ENCODE measurements at regions not wholly inside any gene's neighbourhood (a gene's known extent, or its start where the extent isn't known, plus 50 kb on each side); places are given as distances from the start of the nearest gene placed in this dataset.

DNA sequence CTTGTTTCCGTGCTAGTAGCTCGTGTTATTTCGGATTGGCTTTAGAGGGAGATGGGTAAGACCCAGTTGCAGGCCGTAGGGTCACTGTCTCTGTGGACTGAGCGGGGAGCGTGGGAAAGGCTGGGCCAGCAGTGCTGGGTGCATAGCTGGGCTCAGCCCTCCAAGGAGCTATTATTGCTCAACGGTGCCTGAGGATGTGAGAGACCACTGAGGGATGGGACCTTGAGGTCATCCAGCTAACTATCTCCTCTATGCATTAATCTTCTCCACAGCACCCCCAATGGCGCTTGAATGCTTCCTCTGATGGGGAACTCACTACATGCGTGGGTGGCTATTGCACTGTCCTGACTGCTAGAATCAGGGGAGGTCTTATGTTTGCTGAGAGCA is 126.1 kb upstream of the FOXF1 start:
- DNase-seq (ENCODE audit: low read depth) = no peak

DNA sequence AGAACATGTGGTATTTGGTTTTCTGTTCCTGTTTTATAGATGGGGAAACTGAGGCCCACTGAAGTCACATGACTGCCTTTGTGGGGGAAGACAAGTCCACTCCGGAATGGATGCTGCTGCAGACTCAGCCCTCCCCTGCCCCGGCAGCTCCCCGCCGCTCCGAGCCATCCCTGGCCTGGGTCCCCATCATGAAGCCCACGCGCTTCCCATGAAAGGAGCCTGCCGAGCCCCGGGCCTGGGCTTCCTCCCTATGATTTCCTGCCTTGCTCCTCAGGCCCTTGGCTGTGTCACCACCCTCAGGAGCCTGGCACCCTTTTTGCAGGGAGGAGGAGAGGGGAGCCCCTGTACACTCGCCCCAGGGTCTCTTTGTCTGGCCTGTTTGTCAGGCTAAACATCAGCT is 125.3 kb upstream of the FOXF1 start:
- no peak for DNase-seq (ENCODE audit: low read depth)

DNA sequence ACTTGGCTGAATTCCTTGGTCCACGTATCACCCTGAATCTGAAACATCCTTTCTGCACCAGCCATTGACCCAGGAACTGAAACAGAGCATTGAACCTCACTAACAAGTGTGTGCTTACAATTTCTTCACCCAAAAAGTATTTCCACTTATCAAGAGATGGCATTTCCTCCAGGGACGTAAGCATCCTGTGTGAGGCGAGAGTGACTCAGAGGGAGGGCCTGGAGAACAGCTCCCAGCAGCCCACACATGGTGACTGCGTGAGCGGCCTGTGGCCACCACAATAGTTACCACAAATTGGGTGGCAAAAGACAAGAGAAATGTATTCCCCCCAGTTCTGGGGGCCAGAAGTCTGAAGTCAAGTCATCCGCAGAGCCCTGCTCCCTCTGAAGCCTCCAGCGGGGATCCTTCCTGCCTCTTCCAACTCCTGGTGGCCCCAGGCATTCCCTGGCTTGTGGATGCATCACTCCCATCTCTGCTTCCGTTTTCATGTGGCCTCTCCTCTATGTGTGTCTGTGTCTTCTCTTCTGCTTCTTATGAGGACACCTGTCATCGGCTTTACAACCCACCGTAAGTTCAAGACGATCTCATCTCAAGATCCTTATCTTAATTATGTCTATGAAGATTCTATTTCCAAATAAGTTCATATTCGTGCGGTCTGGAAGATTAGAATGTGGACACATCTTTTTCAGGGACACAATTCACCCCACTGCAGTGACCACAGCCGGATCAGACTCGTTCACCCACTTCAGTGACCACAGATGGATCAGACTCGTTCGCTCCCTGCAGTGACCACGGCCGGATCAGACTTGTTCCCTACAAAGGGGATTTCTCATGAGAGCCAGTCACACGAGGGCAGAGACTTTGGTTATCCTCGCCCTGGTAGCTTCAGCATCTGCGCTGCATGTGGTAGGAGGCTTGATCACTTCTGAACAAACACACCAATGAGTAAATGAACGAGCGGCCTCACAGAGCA is 122.6 kb upstream of the FOXF1 start:
- DNase-seq (ENCODE audit: low read depth) = peak; percentile 64

GRCh38 chr16:86388976-86389375 is 121.4 kb upstream of the FOXF1 start:
- DNase-seq (ENCODE audit: low read depth) = no peak

DNA sequence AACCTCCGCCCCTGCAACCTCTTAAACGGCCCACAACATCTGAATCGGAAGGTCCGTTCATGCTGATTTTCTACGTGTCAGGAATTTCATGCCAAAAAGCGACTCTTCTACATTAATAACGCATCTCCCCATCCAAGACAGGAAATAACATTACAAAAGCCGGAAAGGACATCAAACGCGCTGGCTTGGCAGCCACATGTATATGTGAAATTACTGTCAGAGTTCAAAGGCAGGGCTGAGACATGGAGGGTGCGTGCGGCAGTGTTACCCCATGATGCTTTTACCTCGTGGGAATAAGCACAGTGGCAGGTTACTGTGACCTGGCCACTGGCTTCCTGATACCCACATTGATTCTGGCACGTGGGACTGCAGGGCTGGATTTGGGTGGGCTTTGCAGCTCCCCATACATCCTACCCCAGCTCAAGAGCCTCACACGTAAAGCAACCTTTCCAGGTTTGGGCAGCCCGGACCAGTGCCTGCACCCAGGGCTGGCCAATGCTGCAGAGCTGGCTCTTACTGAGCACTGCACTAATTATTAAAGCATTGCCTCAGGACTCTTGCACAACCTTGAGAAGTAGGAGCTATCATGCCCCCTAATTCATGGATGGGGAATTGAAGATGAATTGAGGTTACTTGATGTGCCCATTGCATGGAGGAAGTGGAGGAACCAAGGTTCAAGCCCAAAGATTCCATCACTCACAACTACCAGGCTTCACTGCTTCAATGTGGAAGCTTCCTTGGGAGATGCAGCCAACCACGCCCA is 120.6 kb upstream of the FOXF1 start:
- DNase-seq (ENCODE audit: low read depth) = no peak

- no peak for DNase-seq (ENCODE audit: low read depth)
Observed at GRCh38 chr16:86390335-86390734, 120.0 kb upstream of the FOXF1 start.

GRCh38 chr16:86391486-86391885 is 118.8 kb upstream of the FOXF1 start:
- DNase-seq (ENCODE audit: low read depth) = no peak

DNA sequence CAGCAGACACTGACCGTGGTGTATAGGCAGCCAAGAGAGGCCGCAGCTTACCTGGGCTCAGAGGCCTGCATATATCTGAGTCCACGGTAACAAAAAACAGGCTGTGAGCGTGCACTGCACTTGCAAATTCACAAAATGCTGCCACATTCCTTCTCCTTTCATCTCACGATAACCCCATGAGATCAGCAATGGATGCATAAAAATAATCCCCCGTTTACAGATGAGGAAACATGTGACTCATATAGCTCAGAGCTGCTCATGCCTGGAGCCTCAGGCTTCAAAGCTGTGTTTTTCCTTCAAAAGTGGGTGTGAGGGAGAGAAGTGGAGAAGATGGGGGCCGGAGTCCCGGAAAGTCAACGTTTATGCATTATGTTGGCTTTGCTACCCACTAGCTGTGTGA is 118.3 kb upstream of the FOXF1 start:
- DNase-seq (ENCODE audit: low read depth) = no peak

DNA sequence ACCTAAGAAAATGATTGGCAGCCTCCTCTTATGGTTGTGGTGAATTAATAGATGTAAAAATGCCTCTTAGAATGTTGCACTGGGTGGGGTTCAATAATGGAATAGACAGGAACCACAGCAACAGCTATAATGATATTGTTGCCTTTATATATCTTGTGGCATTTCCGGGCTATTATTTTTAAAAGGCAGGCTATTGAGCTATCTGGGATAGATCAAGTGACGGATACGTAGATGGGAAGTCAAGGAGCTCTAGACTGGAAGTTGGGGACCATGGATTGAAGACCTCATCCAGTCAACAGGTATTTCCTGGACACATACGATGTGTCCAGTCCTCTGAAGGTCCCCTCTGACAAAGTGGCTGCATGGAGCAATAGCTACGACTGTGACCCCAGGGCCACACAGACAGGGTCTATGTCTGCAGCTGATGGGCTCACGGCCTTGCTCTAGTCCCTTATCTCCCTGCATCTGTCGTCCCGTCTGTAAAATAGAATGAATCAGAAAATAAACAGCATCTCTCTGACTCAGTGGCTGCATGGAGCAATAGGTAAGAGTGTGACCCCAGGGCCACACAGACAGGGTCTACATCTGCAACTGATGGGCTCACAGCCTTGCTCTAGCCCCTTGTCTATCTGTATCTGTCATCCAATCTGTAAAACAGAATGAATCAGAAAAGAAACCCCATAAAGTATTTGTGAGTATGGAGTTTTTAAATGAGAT is 117.7 kb upstream of the FOXF1 start:
- DNase-seq (ENCODE audit: low read depth) = no peak

GRCh38 chr16:86393907-86394626 is 116.3 kb upstream of the FOXF1 start:
- no peak for DNase-seq (ENCODE audit: low read depth)

- no peak for DNase-seq (ENCODE audit: low read depth)
Observed at GRCh38 chr16:86395477-86395876, 114.8 kb upstream of the FOXF1 start.

DNA sequence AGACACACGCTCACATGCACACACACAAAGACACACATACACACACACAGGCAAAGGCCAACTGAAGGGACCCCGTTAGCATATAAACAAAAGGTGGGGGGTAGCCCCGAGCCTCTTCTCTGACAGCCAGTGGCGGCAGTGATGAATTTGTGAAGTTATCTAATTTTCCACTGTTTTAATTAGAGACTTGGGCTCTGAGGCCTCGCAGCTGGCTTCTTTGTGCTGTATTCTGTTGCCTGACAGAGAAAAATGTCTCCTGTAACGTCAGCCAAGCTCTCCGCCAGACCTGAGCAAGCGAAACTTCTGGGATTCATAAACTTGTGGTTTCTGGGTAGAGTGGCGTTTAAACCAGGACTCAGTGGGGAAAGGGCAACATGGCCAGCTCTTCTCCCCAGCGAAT is 113.9 kb upstream of the FOXF1 start:
- DNase-seq (ENCODE audit: low read depth) = no peak

DNA sequence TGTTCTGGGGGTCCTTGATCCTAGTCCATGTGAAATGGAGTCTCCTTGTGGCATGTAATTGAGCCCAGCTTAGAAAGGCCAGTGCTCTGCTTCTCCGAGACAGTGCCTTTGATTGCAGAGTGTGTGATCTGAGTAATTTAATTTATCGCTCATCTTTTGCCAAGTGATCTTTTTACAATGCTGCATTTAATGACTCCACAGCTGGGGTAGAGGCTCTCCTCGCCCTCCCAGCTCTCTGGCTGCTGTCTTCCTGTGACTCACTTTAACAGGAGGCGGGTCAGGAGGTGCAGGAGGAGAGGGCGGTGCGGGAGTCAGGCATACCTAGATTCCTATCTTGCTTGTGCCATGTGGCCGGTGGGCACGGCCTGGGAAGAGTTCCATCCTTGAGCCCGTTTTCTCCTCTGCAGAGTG is 113.4 kb upstream of the FOXF1 start:
- DNase-seq (ENCODE audit: low read depth) = no peak

GRCh38 chr16:86398201-86398600 is 112.1 kb upstream of the FOXF1 start:
- DNase-seq (ENCODE audit: low read depth) = no peak

DNA sequence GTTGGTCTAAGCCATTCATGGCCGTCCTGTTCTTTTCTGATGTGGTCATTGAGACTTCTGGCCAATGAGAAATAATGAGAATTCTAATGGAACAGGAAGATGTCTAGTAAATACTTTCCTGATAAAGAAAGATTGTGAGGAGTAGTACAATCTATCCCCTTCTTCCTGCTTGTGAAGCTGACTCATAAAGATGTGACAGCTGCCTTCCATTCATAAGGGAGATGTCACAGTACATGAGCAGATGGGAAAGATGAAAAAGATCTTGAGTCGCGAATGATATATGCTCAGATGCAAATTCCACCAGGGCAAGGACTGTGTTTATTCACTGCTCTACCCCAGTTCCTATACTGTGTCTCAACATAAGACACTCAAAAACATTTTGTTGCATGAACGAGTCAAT is 111.7 kb upstream of the FOXF1 start:
- no peak for DNase-seq (ENCODE audit: low read depth)

GRCh38 chr16:86401126-86401525 is 109.2 kb upstream of the FOXF1 start:
- no peak for DNase-seq (ENCODE audit: low read depth)

GRCh38 chr16:86403085-86403484 is 107.2 kb upstream of the FOXF1 start:
- DNase-seq (ENCODE audit: low read depth) = no peak

- no peak for DNase-seq (ENCODE audit: low read depth)
Observed at GRCh38 chr16:86403541-86404163, 106.7 kb upstream of the FOXF1 start.

DNA sequence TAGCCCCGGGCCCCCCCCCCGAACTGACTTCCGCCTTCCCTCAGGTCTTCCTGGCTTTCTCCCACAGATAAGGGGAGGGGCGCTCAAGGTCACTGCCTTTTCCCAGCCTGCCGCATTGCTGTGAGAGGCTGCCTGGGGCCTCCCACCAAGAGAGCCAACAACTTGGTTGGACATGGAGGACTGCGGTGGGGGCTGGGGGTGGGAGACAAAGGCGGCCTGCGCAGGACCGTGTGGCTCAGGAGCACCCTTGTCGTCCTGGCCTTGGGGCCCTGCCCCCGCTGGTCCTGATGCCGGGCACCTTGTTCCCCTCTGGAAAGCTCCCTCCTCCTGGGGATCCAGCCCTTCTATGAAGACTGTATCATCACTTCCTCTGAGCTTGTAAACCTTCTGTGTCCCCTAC is 105.6 kb upstream of the FOXF1 start:
- DNase-seq (ENCODE audit: low read depth) = no peak

DNA sequence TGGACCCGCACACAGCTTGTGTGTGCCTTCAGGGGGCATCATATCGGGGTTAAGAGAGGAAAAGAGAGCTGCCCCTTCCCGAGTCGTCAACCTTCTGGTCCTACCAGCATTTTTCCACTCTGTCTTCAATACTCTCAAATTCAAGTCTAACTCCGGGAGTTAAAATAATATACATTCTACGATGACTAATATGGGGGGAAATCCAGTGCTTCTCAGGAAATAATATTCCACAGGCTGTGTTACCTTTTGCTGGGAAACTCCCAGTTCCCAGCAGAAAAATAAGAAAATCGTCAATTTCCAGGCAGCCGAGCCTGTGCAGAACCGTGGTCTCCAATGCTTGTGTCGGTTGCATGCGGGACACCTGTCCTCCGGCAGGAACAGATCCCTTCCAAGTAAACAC is 105.0 kb upstream of the FOXF1 start:
- DNase-seq (ENCODE audit: low read depth) = no peak

GRCh38 chr16:86406056-86406455 is 104.3 kb upstream of the FOXF1 start:
- DNase-seq (ENCODE audit: low read depth) = no peak

GRCh38 chr16:86408685-86409084 is 101.6 kb upstream of the FOXF1 start:
- no peak for DNase-seq (ENCODE audit: low read depth)

All from HS-5 (cell line).